GM19099 (cell line): ENCODE measurements at regions not wholly inside any gene's neighbourhood (a gene's known extent, or its start where the extent isn't known, plus 50 kb on each side); places are given as distances from the start of the nearest gene placed in this dataset.

Source experiments
- POLR2A ChIP-seq: IDR thresholded peaks from 3 replicates; pipeline ENCODE4 v1.6.1; 2011; ENCODE audit warnings: low read depth; ENCODE audit not compliant: insufficient read length; ENCODE audit errors: extremely low read depth

DNA sequence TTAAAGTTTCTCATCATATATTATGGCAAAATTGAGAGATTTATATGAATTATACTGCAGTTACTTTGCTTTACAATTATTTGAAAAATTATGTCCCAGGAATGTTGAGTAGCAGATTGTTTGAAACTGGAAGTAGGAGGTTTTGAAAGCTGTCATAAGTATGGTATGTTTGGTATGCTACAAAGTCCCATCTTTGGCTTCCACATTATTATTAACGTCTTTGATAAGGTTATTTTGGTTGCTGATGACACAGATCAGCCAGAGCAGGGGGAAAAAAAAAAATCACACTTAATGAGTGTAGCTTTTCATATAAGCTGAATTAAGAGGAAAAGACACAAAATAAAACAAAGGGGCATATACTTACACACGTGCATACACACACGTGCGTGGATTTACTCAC, 130.1 kb downstream of the SLITRK1 start:
- TF ChIP-seq POLR2A = no peak

DNA sequence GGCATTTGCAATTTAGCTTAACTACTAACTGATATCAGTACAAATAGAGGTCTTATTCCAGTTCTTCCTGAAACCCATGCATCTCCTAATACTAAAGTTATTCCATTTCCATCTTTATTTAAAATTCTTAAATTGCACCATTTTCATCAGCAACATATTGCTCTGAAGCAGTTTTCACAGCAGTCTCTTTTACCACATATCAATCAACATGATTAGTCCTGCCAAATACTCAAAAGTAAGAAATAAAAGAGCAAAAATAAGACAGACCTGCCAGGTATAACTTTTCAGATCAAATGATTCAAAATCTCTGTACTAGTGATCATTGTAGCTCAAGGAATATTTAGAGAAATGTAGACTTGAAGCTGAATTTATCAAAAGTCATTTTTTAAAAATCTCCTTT, 141.7 kb downstream of the SLITRK1 start:
- no peak for TF ChIP-seq POLR2A

DNA sequence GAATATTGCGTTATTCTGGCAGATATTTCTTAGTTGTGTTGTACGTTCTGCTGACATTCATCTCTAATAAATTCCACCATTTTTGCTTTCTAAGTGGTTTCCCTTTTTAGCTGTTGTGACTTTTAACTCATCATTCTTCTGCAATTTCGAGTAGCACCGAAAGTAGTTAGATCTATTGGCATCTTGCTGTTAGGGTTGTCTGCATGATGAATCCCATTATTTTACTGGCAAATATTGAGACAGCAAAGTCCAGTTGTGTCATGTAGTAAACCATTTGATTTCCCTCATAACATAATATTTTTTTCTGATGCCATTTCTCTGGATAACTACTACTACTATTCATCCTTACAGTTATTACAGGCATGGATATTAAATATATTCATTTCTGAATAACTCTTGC, 143.9 kb downstream of the SLITRK1 start:
- TF ChIP-seq POLR2A = no peak

DNA sequence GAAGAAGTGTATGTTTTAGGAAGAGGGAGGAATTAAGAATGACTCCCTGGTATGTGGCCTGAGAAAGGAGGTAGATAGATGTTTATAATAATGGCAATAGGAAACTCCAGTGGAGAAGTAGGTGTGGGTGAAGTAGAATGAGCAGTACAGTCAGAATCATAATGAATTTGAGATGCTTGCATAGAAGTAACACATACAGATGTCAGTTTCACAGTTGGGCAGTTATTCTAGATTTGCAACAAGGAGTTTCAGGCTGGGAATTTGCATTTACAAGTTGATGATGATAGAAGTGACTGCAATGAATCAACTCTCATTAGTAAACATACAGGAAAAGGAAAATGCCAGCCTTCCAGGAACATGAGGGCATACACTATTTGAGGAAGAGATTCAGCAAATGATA, 149.0 kb downstream of the SLITRK1 start:
- no peak for TF ChIP-seq POLR2A

DNA sequence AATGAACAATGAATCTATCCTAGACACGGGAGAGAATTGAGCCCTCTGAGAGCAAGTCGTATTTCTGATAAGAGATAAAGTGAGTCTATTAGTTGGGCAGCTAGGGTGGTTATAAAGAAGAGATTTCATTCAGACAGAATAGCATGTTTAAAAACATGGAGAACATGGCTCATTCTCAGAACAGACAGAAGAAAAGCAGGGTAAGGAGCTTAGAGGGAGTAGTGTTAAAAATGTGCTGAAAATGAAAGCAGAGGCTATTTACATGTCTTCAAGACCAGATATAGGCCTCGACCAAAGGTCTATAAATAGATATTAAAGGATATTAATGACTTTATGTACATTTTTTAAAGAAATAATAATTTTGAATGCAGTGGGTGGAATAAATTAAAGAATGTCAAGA, 149.5 kb downstream of the SLITRK1 start:
- no peak for TF ChIP-seq POLR2A

DNA sequence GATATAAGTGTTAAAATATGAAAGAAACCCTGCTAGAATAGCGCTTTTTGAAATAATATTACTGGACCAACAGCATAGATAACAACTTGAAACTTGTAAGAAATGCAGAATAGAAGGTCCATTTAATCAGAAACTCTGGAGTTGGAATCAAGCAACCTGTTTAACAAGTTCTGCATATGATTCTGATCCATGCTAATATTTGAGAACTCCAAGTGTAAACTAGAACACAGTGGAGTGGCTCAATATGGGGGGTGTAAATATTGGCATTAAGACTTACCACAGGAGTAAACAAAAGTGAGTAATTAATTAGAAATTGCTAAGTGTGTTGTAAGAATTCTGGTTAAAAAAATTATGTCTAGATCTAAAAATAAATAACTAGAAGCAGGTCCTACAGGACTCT, 151.2 kb downstream of the SLITRK1 start:
- TF ChIP-seq POLR2A = no peak

DNA sequence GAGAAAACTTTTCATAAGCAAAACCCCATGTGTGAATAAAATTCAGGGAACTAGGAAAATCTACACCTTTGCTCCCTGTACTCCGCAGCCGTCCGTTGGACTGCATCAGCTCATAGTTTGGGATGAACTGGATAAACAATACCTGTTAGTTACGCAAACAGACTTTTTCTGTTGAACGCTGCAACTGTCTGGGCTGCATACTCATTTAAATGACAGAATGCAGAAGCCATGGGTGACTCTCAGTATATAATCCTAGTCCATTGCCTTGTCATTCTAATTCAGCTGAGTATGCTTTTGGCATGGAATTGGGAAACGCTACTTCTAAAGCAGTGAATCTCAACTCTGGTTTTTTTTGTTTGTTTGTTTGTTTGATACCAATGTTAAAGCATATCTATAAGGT, 151.6 kb downstream of the SLITRK1 start:
- no peak for TF ChIP-seq POLR2A

DNA sequence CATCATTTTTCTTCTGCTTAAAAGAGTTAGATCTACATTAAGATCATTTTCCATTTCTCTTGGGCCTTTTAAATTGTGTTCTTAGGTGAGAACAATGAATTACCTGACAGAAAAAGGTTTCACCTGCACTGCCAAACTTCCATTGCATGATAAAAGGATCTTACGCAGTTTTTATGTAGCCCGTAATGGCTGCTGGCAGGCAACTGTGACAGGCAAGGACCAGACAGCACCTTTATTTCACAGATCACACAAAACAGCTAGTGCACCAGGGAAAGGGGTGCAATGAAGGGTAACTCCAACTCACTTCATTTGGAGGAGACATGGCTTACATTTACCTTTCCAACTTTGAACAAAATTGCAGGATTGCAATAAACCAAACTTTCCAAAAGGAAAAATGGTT, 159.8 kb downstream of the SLITRK1 start:
- TF ChIP-seq POLR2A = no peak

DNA sequence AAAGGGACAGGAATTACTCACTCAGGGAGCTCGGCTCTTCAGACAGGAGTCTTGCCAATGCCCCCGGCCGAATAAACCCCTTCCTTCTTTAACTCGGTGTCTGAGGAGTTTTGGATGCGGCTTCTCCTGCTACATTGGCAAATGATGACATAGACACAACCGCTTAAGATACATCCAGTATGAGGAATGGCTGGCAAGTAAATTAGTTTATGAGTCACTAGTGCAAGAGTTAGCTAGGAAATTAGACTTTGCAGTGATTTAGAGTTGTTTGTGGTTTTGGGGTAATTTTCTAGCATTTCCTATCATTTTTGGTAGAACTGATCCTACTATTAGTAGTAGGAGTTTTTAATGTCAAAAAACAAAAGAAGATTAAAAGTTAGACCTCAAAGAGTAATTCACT, 166.2 kb downstream of the SLITRK1 start:
- TF ChIP-seq POLR2A = no peak

DNA sequence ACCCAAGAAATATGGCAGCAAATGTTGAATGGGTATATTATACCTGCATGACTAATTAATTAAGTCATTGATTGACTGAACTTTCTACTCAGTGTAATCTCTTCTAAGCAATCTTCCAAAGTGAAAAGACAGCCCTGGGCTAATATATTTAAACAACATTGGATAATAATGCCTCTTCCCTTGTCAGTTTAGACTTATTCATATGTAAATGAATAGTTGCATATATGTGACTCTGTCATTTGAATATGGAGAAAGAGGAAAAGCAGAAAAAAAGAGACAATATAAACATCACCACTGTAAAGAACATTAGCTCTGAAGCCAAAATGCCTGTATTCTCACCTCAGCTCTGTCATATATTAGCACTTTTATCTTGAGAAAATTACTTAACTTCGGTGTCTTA, 168.0 kb downstream of the SLITRK1 start:
- no peak for TF ChIP-seq POLR2A

DNA sequence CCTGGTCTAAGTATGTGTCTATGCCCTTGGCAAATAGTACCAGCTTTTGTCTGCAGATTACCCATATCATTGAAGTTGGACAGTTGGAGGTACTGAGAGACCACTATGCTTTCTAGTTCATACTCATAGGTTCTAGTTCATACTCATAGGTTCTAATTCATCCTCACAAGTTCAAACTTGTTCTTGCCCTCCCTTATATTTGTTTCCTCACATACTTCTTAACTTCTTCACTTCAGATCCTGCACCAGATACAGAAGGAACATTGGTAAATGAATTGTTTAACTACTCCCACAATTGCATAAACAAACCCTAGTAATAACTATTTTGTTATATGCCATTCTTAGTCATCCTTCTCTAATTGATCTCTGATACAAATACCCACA, 172.2 kb downstream of the SLITRK1 start:
- TF ChIP-seq POLR2A = no peak

DNA sequence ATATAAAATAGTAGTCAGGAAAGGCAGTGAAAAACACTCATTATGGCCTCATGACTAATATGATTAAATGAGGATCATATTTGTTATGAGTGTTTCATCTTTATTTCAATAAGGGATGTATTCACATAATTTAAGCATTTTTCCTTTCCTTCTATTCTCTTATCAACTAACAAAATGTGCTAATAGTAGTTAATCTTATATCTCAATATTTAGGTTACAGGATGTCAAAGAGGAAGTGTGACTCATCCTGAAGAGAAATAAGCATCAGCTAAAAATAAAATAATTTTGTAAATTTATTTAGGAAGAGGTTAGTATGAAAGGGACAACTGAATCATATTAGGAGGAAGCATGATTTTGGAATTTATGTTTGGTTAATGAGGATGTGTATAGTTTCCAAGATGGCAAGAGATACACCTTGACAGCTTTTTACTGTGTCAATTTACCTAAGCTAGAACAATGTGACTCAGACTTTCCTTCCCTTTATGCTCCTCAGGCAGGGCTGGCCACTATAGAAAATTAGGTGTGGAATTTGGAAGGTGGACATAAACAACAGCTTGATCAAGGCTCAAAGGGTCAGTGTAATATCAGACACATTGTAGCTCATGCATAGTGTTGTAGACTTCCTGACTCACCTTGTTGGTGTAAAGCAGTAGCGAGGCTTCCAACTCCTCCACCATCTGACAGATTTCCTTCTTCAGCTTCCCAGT, 172.7 kb downstream of the SLITRK1 start:
- no peak for TF ChIP-seq POLR2A

DNA sequence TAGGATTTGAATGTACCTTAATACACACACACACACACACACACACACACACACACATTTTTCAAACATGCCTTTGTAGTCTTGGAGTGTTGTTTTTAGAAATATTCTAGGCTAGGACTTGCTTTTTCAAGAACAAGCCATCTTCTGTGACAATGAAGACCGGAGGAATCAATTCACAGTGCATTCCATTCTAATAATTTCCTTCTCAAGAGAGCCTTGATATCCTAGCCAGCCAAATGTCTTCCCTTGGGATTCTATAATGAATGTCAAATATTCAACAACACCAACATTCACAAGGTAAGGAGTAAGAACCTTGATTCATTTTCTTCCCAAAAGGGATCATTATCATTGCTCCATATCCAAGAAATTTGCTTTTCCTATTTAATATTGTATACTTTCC, 180.3 kb downstream of the SLITRK1 start:
- no peak for TF ChIP-seq POLR2A

DNA sequence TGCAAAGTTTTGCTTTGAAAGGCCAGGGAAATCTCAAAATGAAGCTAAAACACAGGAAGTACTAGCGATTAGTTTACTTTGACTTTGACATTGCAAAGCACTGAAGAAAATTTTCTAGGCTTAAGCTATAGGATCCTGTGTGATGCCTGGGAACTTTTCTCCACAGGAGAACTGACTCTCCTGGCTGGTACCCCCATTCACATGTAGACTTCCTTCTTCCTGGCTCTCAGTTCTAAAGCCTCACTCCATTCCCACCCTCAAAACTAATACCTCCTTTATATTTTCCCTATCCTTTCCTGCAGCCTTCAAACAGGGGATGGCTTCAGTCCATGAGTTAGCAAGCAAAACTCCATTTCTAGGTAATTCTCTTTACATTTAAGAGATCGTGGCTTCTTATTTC, 189.5 kb downstream of the SLITRK1 start:
- TF ChIP-seq POLR2A = no peak

DNA sequence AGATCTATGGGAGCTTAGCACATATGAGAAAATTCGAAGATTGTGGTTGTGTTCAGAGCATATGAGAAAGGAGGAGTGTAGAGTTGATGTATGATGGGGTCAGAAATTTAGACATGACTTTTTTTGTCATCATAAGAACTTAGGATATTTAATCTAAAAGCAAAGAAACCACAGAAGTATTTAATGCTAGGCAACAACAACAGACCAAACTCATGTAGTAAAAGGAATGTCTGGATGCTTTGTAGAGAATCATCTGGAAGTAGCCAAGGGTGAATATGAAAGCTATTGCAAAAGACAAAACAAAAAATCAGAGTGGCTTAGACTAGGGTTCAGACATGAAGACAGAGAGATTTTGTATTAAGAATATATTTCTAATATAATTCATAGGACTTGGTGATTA, 190.3 kb downstream of the SLITRK1 start:
- TF ChIP-seq POLR2A = no peak

DNA sequence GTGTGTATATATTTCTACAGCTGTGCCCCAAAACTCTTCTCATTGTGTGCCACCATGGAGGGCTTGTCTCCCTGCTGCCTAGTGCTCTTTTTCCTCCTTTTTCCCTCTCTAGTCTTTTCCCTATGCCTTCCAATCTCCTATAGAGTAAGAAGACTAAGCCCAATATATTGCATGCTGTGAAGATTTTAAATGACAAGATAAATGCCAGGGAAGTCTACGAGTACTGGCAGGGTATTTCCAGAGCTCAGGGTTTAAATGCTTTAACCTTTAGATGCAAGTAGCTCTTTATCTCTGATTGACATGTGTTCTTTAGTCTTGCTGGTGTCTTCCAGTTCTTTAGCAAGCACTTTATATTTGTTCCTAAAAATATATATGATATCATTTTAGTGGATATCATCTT, 200.7 kb downstream of the SLITRK1 start:
- TF ChIP-seq POLR2A = no peak

DNA sequence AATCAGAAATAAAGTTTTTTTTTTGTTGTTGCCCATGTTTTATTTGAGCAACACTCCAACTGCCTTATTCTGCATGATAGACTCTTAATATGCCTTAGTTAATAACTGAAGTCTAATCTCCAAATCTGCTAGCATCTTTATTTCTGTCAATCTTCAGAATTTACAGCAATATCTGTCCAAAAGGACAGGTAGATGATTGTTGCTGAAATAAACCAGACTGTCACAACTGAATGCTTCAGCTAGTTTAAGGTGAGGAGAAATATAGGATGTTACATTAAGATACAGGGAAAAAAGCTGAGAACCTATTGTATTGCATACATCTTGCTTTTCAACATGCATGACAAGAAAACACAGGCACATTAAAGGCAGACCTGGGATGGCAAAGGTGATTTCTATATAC, 204.3 kb downstream of the SLITRK1 start:
- no peak for TF ChIP-seq POLR2A
